NT2/D1 (cell line): ENCODE measurements at regions not wholly inside any gene's neighbourhood (a gene's known extent, or its start where the extent isn't known, plus 50 kb on each side); places are given as distances from the start of the nearest gene placed in this dataset.

Experiments used
- SUZ12 ChIP-seq: IDR thresholded peaks from 2 replicates; pipeline ENCODE4 v1.6.1; 2011; ENCODE audit not compliant: insufficient read length, insufficient read depth; ENCODE audit errors: extremely low read depth
- YY1 ChIP-seq: IDR thresholded peaks from 2 replicates; pipeline ENCODE4 v1.6.1; 2011; ENCODE audit not compliant: insufficient read length, insufficient read depth
- ZNF274 ChIP-seq: IDR thresholded peaks from 2 replicates; pipeline ENCODE4 v1.6.1; 2011; ENCODE audit warnings: mild to moderate bottlenecking, low read depth, low read length

DNA sequence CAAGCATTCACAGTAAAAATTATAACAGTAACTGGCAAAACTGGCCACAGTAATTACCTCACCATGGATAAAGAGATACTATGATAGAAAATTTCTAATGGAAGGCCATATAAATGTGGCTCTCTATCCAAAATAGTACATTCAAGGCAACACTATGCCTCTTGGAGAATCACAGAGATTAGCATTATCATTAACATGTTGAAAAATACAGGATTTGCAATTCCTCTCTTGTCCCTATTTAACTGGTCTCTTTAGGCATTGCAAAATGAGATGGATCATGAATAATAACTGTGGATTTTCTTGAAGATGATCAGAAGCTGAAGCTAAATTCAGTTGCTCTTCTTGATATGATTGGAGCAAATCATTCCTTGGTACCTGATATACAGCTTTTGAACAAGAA, 100.8 kb upstream of the HGF start:
- TF ChIP-seq YY1 (no peak), ZNF274 (no peak), SUZ12 (no peak)
